OCI-LY7 (cell line): ENCODE measurements at regions not wholly inside any gene's neighbourhood (a gene's known extent, or its start where the extent isn't known, plus 50 kb on each side); places are given as distances from the start of the nearest gene placed in this dataset.

Experiments used
- EZH2phosphoT487 ChIP-seq: fragments of 200-600 bp; sonication (generic); IDR thresholded peaks from 2 replicates; pipeline ENCODE4 v1.6.1; 2018; ENCODE audit warnings: low read depth, borderline replicate concordance, mild to moderate bottlenecking, mixed run types, antibody characterized with exemption, low read length, moderate library complexity, mixed read lengths
- TF ChIP-seq, protein P1 (sequence below): fragments of 200-600 bp; sonication (generic); conservative IDR thresholded peaks from 2 replicates; pipeline ENCODE4 v1.5.1; 2014; ENCODE audit warnings: mild to moderate bottlenecking, antibody characterized with exemption, low read length, moderate library complexity, mixed read lengths

DNA sequence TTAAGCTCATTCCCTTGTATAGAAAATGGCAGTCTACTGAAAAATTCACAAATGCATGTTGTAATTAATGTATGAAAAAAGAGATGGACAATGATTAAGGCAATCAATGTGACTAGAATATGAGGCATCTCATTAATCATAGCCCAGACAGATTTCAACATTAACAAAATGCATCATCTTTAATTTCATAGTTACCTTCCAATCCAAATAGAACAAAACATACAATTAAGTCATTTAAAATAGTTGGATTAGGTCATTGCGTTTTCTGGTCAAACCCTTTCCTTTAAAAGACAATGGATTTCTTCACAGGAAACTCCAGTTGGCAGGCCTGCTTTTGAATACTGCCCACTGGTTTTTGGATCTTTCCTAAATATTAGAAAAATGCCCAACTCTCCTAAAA lies 203.9 kb downstream of the HAO1 start:
- TF ChIP-seq, protein P1, sequence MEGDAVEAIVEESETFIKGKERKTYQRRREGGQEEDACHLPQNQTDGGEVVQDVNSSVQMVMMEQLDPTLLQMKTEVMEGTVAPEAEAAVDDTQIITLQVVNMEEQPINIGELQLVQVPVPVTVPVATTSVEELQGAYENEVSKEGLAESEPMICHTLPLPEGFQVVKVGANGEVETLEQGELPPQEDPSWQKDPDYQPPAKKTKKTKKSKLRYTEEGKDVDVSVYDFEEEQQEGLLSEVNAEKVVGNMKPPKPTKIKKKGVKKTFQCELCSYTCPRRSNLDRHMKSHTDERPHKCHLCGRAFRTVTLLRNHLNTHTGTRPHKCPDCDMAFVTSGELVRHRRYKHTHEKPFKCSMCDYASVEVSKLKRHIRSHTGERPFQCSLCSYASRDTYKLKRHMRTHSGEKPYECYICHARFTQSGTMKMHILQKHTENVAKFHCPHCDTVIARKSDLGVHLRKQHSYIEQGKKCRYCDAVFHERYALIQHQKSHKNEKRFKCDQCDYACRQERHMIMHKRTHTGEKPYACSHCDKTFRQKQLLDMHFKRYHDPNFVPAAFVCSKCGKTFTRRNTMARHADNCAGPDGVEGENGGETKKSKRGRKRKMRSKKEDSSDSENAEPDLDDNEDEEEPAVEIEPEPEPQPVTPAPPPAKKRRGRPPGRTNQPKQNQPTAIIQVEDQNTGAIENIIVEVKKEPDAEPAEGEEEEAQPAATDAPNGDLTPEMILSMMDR, result no peak
- no peak for TF ChIP-seq EZH2phosphoT487
